GM19452 (cell line): ENCODE measurements at regions not wholly inside any gene's neighbourhood (a gene's known extent, or its start where the extent isn't known, plus 50 kb on each side); places are given as distances from the start of the nearest gene placed in this dataset.

Experiments used
- ATAC-seq: cut with Tn5 transposase; IDR thresholded peaks from one replicate; pipeline ENCODE4 v1.9.1; 2021; ENCODE audit not compliant: unreplicated experiment

GRCh38 chr3:102078854-102079808 lies 229.8 kb downstream of the NFKBIZ start:
- no peak for ATAC-seq

- ATAC-seq = no peak
Observed at GRCh38 chr3:102079809-102080197, 230.5 kb downstream of the NFKBIZ start.

- ATAC-seq = no peak
Observed at GRCh38 chr3:102081572-102082289, 232.4 kb downstream of the NFKBIZ start.

- no peak for ATAC-seq
Observed at GRCh38 chr3:102083473-102083872, 234.2 kb downstream of the NFKBIZ start.

- ATAC-seq = no peak
Observed at GRCh38 chr3:102084006-102084405, 234.7 kb downstream of the NFKBIZ start.

- ATAC-seq = no peak
Observed at GRCh38 chr3:102084704-102085103, 235.4 kb downstream of the NFKBIZ start.

GRCh38 chr3:102085431-102086176 lies 236.3 kb downstream of the NFKBIZ start:
- no peak for ATAC-seq

- no peak for ATAC-seq
Observed at GRCh38 chr3:102087236-102087635, 237.9 kb downstream of the NFKBIZ start.

GRCh38 chr3:102089239-102089638 lies 239.9 kb downstream of the NFKBIZ start:
- ATAC-seq = no peak

- ATAC-seq = no peak
Observed at GRCh38 chr3:102089904-102090720, 240.8 kb downstream of the NFKBIZ start.

- ATAC-seq = no peak
Observed at GRCh38 chr3:102090721-102091045, 241.4 kb downstream of the NFKBIZ start.

- ATAC-seq = no peak
Observed at GRCh38 chr3:102091358-102091757, 242.0 kb downstream of the NFKBIZ start.

- ATAC-seq = peak; percentile 53
Observed at GRCh38 chr3:102092617-102093466, 243.5 kb downstream of the NFKBIZ start.

GRCh38 chr3:102094506-102094905 lies 245.2 kb downstream of the NFKBIZ start:
- no peak for ATAC-seq

- ATAC-seq = no peak
Observed at GRCh38 chr3:102095383-102095782, 246.1 kb downstream of the NFKBIZ start.

GRCh38 chr3:102096066-102096465 lies 246.8 kb downstream of the NFKBIZ start:
- no peak for ATAC-seq

- no peak for ATAC-seq
Observed at GRCh38 chr3:102098130-102098885, 249.0 kb downstream of the NFKBIZ start.

- ATAC-seq = no peak
Observed at GRCh38 chr3:102099913-102100312, 250.6 kb downstream of the NFKBIZ start.

- ATAC-seq = no peak
Observed at GRCh38 chr3:102102394-102102793, 253.1 kb downstream of the NFKBIZ start.
